GM12874 (cell line): ENCODE measurements at regions not wholly inside any gene's neighbourhood (a gene's known extent, or its start where the extent isn't known, plus 50 kb on each side); places are given as distances from the start of the nearest gene placed in this dataset.

Source experiments
- TF ChIP-seq, protein P1 (sequence below): IDR thresholded peaks from 2 replicates; pipeline ENCODE4 v1.5.1; 2011; ENCODE audit warnings: low read depth, mild to moderate bottlenecking, control low read depth, low read length, moderate library complexity; ENCODE audit not compliant: insufficient read depth

DNA sequence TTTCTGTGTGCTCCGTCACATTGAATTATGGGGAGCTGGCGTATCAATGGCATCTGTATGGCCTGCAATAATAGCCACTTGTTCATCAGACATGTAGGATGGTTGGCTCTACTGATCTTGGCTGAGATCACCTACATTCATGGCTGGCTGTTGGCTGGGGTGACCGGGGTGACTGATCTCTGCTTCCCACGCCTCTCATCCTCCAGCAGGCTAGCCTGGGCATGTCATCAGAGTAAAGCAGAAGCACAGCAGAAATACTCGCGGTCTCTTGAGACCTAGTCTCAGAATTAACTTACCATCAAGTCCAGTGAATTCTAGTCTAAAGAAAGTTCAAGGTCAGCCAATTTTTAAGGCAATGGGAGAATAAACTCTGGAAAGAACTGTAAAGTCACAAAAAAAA, 257.7 kb upstream of the GLI3 start:
- TF ChIP-seq, protein P1, sequence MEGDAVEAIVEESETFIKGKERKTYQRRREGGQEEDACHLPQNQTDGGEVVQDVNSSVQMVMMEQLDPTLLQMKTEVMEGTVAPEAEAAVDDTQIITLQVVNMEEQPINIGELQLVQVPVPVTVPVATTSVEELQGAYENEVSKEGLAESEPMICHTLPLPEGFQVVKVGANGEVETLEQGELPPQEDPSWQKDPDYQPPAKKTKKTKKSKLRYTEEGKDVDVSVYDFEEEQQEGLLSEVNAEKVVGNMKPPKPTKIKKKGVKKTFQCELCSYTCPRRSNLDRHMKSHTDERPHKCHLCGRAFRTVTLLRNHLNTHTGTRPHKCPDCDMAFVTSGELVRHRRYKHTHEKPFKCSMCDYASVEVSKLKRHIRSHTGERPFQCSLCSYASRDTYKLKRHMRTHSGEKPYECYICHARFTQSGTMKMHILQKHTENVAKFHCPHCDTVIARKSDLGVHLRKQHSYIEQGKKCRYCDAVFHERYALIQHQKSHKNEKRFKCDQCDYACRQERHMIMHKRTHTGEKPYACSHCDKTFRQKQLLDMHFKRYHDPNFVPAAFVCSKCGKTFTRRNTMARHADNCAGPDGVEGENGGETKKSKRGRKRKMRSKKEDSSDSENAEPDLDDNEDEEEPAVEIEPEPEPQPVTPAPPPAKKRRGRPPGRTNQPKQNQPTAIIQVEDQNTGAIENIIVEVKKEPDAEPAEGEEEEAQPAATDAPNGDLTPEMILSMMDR: no peak

DNA sequence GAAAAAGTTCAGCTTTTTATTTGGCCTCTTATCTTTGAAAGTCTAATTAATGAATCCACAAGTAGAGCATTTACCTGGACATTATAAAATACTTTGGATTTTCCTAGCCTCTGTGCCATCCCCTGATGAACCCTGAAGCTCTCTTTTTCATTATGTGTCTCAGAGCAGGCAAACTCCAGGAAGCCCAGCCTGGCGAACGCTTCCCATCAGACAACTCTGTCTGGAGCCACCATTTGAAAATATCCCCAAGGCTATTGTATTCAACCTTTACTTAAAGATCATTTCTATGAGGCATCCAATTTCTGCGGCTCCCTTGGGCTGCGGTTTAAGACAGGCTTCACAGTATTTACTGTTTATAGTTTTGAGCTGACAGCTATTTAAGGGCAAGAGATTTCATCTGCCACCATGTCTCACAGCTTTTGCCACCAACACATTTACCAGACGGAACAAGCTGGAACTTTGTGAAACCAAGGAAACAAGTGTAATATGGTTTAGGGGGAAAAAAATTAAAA, 257.2 kb upstream of the GLI3 start:
- TF ChIP-seq, protein P1: no peak

DNA sequence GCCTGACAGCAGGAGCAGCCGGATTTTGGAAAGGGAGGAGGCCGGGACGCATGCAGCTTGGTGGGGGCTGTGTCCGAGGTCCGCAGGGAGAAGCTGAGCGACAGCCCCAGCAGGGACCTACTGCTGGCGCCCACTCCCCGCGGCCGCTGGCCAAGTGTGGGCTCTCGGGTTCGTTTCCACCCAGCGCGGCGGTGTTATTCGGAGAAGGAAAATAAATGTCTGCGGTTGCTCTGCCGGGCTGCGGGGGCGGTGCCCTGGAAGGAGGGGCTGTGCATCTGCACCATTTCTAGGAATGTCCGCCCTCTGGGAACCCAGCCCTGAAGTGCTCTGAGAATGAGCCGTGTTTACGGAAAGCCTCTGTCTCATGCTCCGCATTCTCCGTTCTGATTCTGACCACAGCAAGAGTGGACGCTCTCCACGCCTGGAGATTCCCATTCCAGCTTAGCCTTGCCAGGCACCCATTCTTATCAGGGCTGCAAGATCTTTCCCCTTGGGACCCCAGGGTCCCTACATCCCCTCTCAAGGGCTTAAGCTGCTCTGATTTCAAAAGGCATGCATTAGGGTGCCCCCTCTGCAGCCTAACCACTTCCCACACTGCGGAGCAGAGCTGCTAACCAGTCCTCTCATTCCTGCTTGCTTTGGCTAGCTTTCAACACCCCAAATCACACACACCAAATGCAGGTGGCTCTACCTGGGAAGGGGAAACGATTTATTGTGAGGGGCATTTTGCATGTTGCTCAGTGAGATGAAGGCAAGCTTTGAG, 256.6 kb upstream of the GLI3 start:
- TF ChIP-seq, protein P1: no peak

DNA sequence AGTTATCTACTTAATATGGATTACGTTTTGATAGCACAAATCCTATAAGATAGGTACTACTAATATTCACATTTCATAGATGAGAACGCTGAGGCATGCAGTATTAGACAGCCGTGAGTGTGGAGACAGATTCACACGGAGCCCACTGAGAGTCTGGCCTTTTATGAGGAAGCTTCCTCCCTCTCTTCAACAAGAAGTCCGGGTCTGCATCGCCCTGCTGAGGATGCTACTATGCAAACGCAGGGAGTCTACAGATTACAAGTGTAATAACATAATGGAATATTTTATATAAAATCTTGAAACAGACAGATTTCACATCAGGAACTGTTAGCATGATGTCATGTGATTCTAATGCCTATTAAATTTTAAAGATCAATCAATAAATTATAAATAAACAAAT, 255.9 kb upstream of the GLI3 start:
- TF ChIP-seq, protein P1: no peak

DNA sequence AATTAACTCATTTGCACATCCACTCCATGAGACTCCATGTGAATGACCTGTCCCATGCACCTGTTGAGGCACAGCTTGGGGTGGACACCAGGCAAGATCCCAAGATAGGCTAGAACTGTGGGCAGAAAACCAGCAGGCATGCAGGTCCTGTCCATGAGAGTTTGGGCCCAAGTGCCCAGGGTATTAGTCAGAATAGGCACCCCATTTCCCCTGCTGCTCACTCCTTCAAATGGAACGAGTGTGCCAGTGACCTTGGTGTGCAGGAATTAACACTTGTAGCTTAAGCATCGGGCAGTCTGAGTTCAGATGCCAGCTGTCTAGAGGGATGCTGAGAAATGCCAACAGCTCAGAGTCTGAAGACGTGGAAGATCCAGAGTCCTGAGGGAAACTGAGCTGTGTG, 254.1 kb upstream of the GLI3 start:
- TF ChIP-seq, protein P1: no peak

DNA sequence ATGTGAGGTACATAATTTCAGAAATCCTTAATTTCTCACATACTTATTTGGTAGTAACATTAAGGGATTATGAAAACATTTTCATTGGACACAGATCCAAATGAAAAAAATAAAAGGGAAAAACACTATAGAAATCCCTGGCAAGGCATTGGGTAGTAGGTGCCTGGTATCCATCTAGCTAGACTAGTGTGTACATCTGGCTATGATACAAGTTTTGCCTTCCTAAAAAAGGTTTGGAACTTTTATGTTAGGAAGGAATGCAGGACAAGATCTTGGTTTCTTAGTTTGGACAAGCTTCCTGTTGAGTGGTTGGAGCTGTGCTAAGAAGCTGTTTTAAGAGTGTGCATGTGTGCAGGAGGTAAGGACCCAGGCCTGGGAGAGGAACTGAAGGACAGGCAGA, 252.3 kb upstream of the GLI3 start:
- TF ChIP-seq, protein P1: no peak

DNA sequence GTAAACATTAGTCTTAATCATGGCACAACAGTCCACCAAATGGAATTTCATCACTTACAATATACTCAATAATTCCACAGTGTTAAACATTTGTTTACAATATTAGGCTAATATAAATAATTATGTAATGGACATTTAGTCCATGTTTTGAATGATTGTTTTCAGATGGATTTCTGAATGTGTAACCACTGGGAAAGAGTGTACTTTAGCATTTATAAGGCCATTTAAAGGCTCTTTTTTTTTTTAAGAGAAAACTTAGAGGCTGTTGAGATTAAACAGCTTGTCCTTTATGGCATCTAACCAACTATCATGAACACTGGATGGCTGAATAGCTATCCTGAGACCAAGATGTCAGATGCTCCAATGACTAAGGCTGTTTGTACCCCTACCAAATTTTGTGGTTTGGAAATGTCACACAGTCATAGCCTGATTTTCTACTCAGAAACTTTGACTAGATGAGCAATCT, 248.3 kb upstream of the GLI3 start:
- TF ChIP-seq, protein P1: no peak
